ENCODE measurements at regions not wholly inside any gene's neighbourhood (a gene's known extent, or its start where the extent isn't known, plus 50 kb on each side); places are given as distances from the start of the nearest gene placed in this dataset.
"Not testable (repeated sequence)": the region's sequence is repeated elsewhere in the genome, so short reads cannot be mapped to it uniquely, and the experiment has no call there.

GRCh38 chr15:60138397-60138968 lies 134.4 kb downstream of the FOXB1 start:
- DNase-seq: no peak

DNA sequence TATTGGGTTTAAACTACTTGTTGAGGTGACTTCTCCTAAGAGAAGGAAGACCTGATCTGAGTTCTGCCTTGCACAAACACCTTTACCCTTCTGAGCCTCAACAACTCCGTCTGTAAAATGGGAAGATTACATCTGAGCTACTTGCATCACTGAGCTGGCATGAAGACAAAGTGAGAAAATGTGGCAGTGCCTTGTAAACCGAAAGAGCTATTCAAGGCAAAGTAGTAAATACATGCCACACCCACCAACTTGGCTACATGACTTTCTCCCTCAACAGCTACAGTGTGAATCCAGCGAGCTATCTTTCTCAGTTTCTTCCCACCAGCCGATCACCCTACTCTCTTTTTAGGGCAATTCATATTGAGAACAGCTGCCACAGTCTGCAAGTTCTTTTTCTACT lies 148.3 kb downstream of the FOXB1 start:
- no peak for DNase-seq

DNA sequence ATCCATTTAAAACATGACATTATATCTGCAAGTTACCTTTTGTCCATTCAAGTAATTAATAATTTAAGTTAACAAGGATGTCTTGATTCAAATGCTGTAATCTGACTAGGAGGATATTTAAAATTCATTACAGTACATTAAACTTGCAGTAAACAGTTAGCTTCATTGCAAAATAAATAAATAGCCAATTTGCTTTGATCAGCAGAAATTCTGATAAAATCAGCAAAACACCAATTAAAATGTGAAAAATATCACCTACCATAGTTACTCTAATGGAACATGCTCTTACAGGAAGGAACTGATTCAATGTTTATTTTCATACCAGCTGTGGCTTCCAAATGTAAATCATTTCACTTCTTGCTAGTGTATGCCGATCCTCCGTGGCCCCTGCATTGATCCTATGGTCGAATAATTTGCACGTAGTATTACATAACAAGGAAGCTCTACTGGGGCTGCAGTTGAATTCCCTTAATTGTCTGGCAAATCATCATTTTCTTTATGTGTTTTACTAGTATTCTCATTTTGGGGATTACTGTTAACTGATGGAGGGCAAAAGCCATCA lies 150.7 kb downstream of the FOXB1 start:
- DNase-seq: no peak

DNA sequence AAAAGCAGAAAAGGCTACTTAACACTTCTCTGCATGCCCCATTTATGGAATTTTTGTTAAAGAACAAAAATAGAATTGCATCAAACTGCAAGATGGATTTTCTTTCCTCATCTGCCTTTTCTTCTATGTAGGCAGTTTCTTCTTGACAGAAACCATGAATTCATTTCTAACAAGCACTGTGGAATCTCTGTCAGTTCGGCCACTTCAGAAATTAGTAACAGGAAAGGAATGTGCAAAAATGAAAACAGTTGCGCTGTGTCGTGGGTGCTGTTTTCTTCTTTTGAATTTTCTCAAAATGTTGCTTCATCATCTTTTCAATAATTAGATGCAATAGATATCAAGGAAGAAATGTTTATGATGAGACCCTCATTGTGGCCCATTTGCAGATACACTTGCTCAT lies 151.6 kb downstream of the FOXB1 start:
- no peak for DNase-seq

DNA sequence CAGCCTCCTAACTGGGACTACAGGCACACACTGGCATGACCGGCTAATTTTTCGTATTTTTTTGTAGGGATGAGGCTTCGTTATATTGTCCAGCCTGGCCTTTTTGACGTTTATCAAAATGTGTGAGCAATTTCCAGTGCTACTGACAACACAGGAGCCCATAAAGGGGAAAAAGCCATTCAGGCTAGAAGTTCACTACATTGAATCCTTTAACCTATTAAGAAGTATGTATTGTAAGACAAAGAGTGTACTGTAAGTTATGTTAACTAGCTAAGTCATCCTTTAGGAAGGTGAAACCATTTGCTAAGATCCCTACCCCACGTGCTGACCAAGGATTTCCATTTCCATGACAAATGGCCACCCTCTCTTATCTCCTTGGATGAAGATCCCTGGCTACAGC lies 156.8 kb downstream of the FOXB1 start:
- DNase-seq: no peak

- DNase-seq: no peak
Observed at GRCh38 chr15:60161704-60162103, 157.6 kb downstream of the FOXB1 start.

- no peak for DNase-seq
Observed at GRCh38 chr15:60162251-60162967, 158.3 kb downstream of the FOXB1 start.

DNA sequence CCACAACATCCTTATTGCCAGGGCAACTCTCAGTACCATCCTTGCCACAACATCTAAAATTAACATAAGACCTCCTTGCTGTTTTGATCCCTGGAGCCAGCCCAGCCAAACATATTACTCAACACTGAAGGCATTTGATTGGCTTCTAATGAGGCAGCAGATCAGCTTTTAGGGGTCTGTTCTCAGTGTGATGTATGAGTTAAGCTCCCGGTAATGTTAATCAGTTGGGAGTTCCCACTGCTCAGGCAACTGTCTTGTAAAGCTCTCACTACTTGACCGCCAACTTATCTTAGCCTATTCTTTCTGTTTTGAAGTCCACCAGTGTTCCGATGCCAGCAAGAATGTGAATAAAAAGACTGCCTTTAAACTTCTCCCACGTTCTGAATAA lies 158.9 kb downstream of the FOXB1 start:
- no peak for DNase-seq

DNA sequence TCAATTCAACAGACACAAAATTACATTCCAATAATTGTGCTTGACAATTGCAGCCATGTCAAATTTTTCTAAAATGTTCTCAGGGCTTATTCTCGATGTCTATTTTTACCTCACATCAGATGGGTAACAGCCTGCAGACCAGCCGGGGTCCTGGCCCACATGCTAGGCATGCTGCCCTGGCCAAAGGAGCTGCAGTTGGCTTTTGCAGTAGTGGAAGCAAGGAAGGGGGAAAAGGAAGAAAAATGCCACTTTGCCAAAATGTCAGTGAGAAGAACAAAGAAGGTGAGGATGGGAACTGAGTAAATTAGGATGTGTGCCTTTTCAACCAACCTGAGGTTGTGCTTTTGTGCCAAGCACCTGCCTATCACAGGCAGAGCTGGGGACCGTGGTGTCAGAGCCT lies 161.0 kb downstream of the FOXB1 start:
- no peak for DNase-seq

DNA sequence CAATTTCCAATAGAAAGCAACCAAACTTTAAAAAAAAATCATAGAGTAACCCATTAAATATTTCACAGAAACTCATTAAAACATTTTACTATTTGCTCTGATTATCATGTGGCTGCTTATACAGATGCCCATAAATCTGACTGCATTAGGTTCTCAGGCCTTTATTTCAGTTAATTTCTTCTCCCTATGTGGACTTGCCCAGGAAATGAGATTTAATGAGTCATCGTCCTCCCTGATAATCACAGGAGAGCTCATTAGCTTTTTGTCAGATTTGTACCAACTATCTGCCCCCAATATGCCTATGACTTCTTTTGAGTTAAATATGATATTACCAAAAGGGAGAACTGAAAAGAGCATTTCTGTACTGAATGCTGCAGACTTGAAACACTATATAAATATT lies 168.0 kb downstream of the FOXB1 start:
- DNase-seq: no peak

- no peak for DNase-seq
Observed at GRCh38 chr15:60179786-60180391, 175.8 kb downstream of the FOXB1 start.

DNA sequence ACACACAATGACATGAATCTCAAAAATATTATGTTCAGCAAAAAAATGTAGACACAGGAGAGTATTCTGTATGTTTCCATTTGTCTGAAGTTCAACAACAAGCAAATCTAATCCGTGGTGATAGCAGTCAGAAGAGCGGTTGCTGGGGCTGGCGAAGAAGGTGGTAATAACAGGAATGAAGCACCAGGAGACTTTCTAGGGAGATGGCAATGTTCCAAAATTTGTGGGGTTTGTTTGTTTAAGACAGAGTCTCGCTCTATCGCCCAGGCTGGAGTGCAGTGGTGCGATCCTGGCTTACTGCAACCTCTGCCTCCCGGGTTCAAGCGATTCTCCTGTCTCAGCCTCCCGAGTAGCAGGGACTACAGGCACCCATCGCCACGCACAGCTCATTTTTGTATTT lies 177.8 kb downstream of the FOXB1 start:
- not testable (repeated sequence) for DNase-seq

DNA sequence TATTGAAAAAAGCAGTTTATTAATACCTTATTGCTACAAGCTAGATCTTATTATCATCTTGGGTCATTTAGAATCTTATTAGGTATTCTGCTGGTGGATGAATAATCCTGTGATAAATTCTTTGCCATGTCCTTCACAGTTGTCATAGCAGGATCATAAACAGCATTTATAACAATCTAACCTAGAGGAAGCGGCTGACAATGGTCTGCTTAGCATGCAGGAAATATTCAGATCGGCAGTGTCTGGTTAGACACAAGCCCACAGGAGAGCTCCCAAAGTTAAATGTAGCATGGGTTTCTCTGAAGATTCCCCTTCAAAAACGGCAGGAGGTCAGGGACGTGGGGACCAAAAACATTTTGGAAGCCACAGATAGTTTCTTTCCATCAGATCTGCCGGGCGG lies 179.3 kb downstream of the FOXB1 start:
- no peak for DNase-seq

GRCh38 chr15:60184579-60184978 lies 180.5 kb downstream of the FOXB1 start:
- DNase-seq: no peak

GRCh38 chr15:60191016-60191415 lies 186.9 kb downstream of the FOXB1 start:
- no peak for DNase-seq

- DNase-seq: no peak
Observed at GRCh38 chr15:60191821-60192220, 187.7 kb downstream of the FOXB1 start.

- DNase-seq: no peak
Observed at GRCh38 chr15:60195611-60196010, 191.5 kb downstream of the FOXB1 start.

- DNase-seq: peak; percentile 8
Observed at GRCh38 chr15:60204131-60204885, 193.5 kb downstream of the ANXA2 start.

GRCh38 chr15:60208709-60209108 lies 189.1 kb downstream of the ANXA2 start:
- no peak for DNase-seq

GRCh38 chr15:60212536-60212935 lies 185.2 kb downstream of the ANXA2 start:
- no peak for DNase-seq

DNA sequence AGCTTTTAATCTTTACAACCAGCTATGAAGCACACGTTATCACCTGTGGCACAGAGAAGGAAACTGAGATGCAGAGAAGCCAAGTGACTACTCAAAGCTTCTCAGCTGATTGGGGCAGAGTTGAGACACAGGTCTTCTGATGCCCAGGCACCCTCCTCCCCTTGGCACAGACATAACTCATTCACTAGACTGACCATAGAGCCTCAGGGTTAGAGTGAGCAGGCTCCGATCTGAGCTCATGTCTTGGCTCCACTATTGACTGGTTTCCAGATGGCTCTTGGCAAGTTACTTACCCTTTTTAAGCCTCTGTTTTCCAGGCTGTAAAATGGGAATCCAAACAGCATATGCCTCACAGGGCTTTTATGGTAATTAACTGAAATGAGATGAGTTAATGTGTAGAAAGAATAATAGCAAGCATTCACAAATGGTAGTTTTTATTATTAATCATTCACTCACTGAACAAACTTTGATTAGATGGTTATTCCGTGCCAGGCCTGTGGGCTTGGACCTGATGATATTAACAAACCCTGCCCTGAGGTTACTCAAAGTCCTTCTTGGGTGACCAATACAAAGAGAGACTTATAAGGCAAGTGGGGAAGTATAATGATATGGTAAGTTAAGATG lies 184.3 kb downstream of the ANXA2 start:
- no peak for DNase-seq

GRCh38 chr15:60214201-60214600 lies 183.6 kb downstream of the ANXA2 start:
- no peak for DNase-seq

Measured in NCI-H524 treated with DMSO at 0.1 percent for 48 hours (cell line).